ENCODE measurements at regions not wholly inside any gene's neighbourhood (a gene's known extent, or its start where the extent isn't known, plus 50 kb on each side); places are given as distances from the start of the nearest gene placed in this dataset.

DNA sequence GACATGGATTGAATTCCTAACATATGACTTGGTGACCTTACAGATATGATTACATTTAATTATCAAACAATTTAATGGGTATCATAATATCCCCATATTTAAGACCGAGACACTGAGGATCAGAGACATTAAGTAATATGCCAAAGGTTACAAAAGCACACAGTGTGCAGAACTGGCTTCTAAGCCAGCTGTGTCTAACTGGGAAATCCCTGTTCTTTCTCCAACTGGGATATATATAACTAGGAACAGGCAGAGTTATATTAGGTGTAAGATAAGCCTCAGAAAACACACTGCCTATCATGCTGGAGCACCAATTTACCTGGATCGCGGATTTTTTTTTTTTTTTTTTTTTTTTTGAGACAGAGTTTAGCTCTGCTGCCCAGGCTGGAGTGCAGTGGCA, 88.3 kb upstream of the ADGRL2 start:
- TF ChIP-seq EZH2 (IDR thresholded peaks at IDR 0.05; ENCODE audit: borderline replicate concordance, low read depth, low read length, poor library complexity, severe bottlenecking) (no peak), CTCF (conservative IDR thresholded peaks at IDR 0.05; ENCODE audit: low read depth, low read length) (no peak)

All from A673 (cell line).